D721Med (cell line): ENCODE measurements at regions not wholly inside any gene's neighbourhood (a gene's known extent, or its start where the extent isn't known, plus 50 kb on each side); places are given as distances from the start of the nearest gene placed in this dataset.

Experiments used
- DNase-seq: peaks from one replicate; pipeline ENCODE4 v3.0.0; 2011; ENCODE audit warnings: low spot score; ENCODE audit not compliant: insufficient read length
- FAIRE-seq: peaks from 2 replicates; lab custom pipeline; 2011; peaks lifted over from hg19 to GRCh38; lab: Jason Lieb, UNC
- TF ChIP-seq, protein P1 (sequence below): IDR thresholded peaks from 2 replicates; pipeline ENCODE4 v1.5.1; 2012; ENCODE audit warnings: mild to moderate bottlenecking, control low read depth; ENCODE audit not compliant: insufficient read depth; ENCODE audit errors: missing control alignments

DNA sequence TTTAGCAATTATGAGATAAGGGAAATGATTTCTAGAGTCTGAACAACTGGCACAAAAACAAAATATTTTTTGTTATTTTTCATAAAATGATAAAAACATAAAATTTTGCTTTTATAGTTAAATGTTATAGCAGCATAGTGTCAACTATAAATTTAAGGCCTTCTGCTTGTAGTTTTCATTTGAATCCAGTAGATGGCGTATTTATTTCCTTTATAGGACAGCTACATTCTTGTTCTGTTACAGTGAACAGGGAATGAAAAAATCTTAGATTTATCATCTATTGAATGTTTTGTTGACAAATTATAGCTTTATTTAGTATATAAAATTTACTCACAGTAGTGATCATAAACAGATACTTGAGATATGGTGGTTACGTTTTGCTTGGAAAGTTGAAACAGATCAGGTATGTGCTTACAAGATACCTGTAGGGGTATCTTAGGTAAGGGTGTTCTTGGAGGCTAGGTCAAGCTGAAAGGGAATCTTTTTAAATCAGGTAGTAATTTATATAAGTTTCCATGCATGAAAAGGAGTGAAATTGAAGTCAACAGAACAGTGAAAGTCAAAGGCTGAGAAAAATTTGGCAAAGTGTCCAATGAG is 239.3 kb upstream of the GRIN3A start:
- no peak for FAIRE-seq
- no peak for DNase-seq
- TF ChIP-seq, protein P1, sequence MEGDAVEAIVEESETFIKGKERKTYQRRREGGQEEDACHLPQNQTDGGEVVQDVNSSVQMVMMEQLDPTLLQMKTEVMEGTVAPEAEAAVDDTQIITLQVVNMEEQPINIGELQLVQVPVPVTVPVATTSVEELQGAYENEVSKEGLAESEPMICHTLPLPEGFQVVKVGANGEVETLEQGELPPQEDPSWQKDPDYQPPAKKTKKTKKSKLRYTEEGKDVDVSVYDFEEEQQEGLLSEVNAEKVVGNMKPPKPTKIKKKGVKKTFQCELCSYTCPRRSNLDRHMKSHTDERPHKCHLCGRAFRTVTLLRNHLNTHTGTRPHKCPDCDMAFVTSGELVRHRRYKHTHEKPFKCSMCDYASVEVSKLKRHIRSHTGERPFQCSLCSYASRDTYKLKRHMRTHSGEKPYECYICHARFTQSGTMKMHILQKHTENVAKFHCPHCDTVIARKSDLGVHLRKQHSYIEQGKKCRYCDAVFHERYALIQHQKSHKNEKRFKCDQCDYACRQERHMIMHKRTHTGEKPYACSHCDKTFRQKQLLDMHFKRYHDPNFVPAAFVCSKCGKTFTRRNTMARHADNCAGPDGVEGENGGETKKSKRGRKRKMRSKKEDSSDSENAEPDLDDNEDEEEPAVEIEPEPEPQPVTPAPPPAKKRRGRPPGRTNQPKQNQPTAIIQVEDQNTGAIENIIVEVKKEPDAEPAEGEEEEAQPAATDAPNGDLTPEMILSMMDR: peak; percentile 65

- TF ChIP-seq, protein P1: no peak
- DNase-seq: no peak
- FAIRE-seq: no peak
Measured at GRCh38 chr9:101970609-101971008, 232.2 kb upstream of the GRIN3A start.

DNA sequence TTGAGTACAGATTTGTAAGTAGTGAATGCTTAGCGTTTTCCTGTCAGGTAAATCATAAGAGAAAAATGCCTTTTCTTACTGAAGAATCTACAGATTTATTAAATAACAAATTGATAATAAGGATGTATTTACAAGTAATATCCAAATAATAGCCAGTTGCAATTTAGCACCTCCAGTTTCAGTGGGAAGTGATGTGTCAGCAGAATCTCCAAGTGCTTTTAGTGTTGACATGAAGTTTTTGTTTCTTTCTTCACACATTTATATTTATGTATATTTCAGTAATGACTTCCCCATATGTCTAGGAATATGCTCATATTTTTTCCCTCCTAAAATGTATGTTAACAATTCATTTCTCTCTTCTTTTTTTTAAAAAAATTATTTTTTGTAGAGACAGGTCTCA is 229.9 kb upstream of the GRIN3A start:
- TF ChIP-seq, protein P1: no peak
- no peak for FAIRE-seq
- no peak for DNase-seq

DNA sequence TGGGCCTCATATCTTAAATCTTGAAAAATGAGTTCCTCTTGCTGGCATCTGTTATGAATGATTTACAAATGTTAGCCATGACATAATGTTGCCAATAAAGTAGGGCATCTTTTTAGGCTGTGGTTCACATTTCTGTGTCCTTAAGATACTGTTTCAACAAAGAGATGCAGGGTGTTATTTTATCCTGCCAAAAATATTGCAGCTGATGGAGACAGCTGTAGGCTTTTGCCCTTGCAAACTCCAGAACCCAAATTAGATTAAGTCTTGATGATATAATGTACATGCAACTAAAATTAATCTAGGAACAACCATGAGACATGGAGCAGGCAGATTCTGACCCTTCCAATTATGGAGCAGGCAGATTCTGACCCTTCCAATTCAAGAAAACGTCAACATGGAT is 228.2 kb upstream of the GRIN3A start:
- FAIRE-seq: no peak
- TF ChIP-seq, protein P1: no peak

GRCh38 chr9:101957705-101958104 is 219.3 kb upstream of the GRIN3A start:
- FAIRE-seq (no peak), DNase-seq (no peak)
- TF ChIP-seq, protein P1: no peak

More for the DNA sequence above, 228.2 kb upstream of the GRIN3A start:
- DNase-seq: no peak

- DNase-seq (no peak), FAIRE-seq (no peak)
- TF ChIP-seq, protein P1: no peak
Measured at GRCh38 chr9:101951598-101951997, 213.2 kb upstream of the GRIN3A start.

GRCh38 chr9:101931756-101932155 is 193.3 kb upstream of the GRIN3A start:
- TF ChIP-seq, protein P1: no peak
- no peak for FAIRE-seq

More at GRCh38 chr9:101931756-101932155, 193.3 kb upstream of the GRIN3A start:
- DNase-seq: no peak
